Uterus (tissue), 3 donors: ENCODE measurements at regions not wholly inside any gene's neighbourhood (a gene's known extent, or its start where the extent isn't known, plus 50 kb on each side); places are given as distances from the start of the nearest gene placed in this dataset.
"Not testable (repeated sequence)": the region's sequence is repeated elsewhere in the genome, so short reads cannot be mapped to it uniquely, and the experiment has no call there.

Source experiments
- DNase-seq, 2 donors: peaks; one replicate each; pipeline ENCODE4 v3.0.0-alpha.2; 2019 to 2020
- H3K27ac ChIP-seq, 2 donors: fragments of 200-600 bp; sonication (generic); 1 replicate in 1 of 2; 2 replicates in 1 of 2; pipeline ENCODE4 v1.5.1; 2016 to 2018
- H3K27me3 ChIP-seq, 2 donors: fragments of 200-600 bp; sonication (generic); one replicate each; pipeline ENCODE4 v1.5.1; 2018 to 2019; ENCODE audit warnings: control low read depth in 1 of 2
- H3K36me3 ChIP-seq, 2 donors: fragments of 200-600 bp; sonication (generic); one replicate each; pipeline ENCODE4 v1.5.1; 2019; ENCODE audit warnings: control low read depth in 1 of 2
- H3K4me1 ChIP-seq, 2 donors: fragments of 200-600 bp; sonication (generic); one replicate each; pipeline ENCODE4 v1.5.1; 2018 to 2019; ENCODE audit warnings: control low read depth in 1 of 2
- H3K4me3 ChIP-seq, 2 donors: fragments of 200-600 bp; sonication (generic); 1 replicate in 1 of 2; 2 replicates in 1 of 2; pipeline ENCODE4 v1.5.1; 2018 to 2019; ENCODE audit warnings: mild to moderate bottlenecking in 1 of 2
- H3K9me3 ChIP-seq, 2 donors: fragments of 200-600 bp; sonication (generic); one replicate each; pipeline ENCODE4 v1.5.1; 2019; ENCODE audit warnings: control low read depth in 1 of 2
- POLR2A ChIP-seq, 2 donors: fragments of 450-650 bp; IDR thresholded peaks; one replicate each; pipeline ENCODE4 v1.6.1; 2016; ENCODE audit warnings: antibody characterized with exemption in 2 of 2, mild to moderate bottlenecking in 1 of 2, moderate library complexity in 1 of 2
- intact Hi-C: fragments of 100-400 bp; cut with DNase I; formaldehyde crosslinking; loops from one replicate; pipeline ENCODE4 v1.15.1; 2023; ENCODE audit warnings: low total_unique reads
- TF ChIP-seq, protein P1 (sequence below), 4 experiments: fragments of 200-600 bp in 2 of 4; fragments of 450-650 bp in 2 of 4; sonication (generic) in 2 of 4; IDR thresholded peaks; one replicate each; pipeline ENCODE4 v1.5.1; 2016 to 2019; ENCODE audit warnings: antibody characterized with exemption in 4 of 4, mild to moderate bottlenecking in 2 of 4, moderate library complexity in 1 of 4
- donor health status: DM: yes; HTN: yes; CAD: no.

DNA sequence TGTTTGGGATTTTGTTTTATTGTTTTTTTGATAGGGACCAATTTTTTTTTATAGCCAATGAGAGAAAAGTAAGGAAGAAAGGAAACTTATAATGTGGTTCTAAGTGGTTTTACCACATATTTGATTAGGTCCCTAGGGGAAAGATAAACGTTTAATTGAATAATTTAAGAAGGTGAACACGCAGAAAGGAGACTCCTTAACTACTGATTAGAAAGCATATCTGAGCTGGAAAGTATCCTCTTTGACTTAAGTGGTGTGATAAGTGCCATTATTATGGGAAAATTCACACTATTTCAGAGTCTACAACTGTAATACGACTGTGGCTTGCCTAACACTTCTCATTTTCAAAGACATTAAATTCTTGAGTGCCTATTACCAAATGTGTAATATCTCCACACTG lies 106.5 kb upstream of the GRAMD1B start:
- Histone ChIP-seq H3K4me3 (no peak overlapping the region), H3K27ac (no peak overlapping the region), H3K36me3 (no peaks in the 10 kb centered on the region), H3K9me3 (no peaks in the 10 kb centered on the region), H3K27me3 (no peaks in the 10 kb centered on the region), H3K4me1 (no peaks in the 10 kb centered on the region)
- no peak for DNase-seq
- intact Hi-C loops: no loop called here
- TF ChIP-seq, protein P1, sequence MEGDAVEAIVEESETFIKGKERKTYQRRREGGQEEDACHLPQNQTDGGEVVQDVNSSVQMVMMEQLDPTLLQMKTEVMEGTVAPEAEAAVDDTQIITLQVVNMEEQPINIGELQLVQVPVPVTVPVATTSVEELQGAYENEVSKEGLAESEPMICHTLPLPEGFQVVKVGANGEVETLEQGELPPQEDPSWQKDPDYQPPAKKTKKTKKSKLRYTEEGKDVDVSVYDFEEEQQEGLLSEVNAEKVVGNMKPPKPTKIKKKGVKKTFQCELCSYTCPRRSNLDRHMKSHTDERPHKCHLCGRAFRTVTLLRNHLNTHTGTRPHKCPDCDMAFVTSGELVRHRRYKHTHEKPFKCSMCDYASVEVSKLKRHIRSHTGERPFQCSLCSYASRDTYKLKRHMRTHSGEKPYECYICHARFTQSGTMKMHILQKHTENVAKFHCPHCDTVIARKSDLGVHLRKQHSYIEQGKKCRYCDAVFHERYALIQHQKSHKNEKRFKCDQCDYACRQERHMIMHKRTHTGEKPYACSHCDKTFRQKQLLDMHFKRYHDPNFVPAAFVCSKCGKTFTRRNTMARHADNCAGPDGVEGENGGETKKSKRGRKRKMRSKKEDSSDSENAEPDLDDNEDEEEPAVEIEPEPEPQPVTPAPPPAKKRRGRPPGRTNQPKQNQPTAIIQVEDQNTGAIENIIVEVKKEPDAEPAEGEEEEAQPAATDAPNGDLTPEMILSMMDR (IDR thresholded peaks at IDR 0.05): no peak
- TF ChIP-seq POLR2A (IDR thresholded peaks at IDR 0.05): no peak

DNA sequence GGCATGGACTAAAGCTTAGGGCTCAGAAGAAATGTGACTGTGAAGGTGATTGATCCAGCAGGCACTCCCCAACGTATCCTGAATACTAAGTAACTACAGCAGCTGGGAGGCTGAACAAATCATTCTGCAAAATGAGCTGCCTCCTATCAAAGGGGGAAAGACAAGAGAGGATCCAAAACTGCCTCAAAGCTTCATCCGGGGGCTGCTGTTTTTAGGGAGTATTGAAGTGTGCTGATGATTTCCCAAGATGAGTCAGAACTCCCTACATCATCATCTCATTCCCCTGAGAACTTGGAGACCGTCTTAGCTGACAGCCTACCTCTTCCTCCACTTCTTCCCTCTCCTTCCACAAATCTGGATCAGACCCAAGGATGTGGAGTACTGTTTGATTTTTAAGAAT lies 108.4 kb upstream of the GRAMD1B start:
- Histone ChIP-seq H3K4me3 (no peak overlapping the region), H3K9me3 (no peaks in the 10 kb centered on the region), H3K27ac (no peak overlapping the region), H3K36me3 (no peaks in the 10 kb centered on the region), H3K27me3 (no peaks in the 10 kb centered on the region), H3K4me1 (no peaks in the 10 kb centered on the region)
- TF ChIP-seq POLR2A (IDR thresholded peaks at IDR 0.05): no peak
- TF ChIP-seq, protein P1 (IDR thresholded peaks at IDR 0.05): no peak
- DNase-seq: no peak
- intact Hi-C loops: no loop called here

DNA sequence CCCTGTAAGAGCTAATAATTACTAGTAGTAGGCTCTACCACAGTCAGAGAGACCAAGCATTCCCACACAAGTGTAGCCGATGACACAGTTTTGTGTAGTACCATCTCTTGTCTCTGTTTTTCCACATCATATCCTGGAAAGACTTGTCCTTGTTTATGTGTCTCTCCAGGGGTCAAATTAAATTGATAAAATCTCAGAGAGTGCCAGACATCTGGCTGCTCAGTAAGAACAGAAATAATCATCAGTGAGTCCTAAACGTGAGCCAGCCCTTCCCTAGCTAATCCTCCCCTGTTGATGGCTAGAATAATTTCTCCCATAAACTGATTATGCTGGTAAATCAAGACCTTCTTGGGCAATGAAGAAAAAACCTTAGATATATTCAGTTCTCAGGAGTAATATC lies 111.4 kb upstream of the GRAMD1B start:
- no peak for TF ChIP-seq POLR2A (IDR thresholded peaks at IDR 0.05)
- TF ChIP-seq, protein P1 (IDR thresholded peaks at IDR 0.05): no peak
- Histone ChIP-seq H3K9me3 (no peaks in the 10 kb centered on the region), H3K4me1 (no peaks in the 10 kb centered on the region), H3K4me3 (no peak overlapping the region), H3K36me3 (no peaks in the 10 kb centered on the region), H3K27ac (no peak overlapping the region), H3K27me3 (no peaks in the 10 kb centered on the region)
- no peak for DNase-seq
- intact Hi-C loops: no loop called here

DNA sequence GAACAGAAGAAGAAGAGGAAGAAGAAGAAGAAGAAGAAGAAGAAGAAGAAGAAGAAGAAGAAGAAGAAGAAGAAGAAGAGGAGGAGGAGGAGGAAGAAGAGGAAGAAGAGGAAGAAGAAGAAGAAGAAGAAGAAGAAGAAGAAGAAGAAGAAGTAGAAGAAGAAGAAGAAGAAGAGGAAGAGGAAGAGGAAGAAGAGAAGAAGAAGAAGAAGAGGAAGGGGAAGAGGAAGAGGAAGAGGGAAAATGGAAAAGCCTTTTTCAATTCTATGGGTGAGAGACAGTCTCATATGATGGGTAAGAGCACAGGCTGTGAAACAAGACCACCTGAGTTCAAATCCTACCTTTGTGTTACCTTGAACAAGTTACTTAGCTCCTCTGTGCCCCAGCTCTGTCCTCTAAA lies 111.9 kb upstream of the GRAMD1B start:
- H3K9me3 ChIP-seq, H3K27me3 ChIP-seq, H3K36me3 ChIP-seq, H3K4me1 ChIP-seq, intact Hi-C loops, H3K4me3 ChIP-seq, DNase-seq, H3K27ac ChIP-seq: not testable (repeated sequence)

DNA sequence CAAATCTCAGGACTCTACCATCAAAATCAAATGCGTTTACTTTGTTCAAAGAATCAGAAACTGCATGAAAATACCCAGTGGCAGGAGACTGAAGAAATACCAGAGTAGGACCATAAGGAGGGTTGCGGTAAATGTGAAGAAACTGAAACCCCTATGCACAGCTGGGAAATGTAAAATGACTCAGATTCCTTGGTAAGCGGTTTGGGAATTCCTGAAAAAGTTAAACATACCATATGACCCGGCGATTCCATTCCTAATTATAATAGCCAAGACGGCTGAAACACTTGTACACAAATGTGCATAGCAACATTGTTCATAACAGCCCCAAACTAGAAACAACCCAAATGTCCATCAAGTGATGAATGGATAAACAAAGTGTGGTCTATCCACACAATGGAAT lies 114.1 kb upstream of the GRAMD1B start:
- Histone ChIP-seq H3K27me3 (no peaks in the 10 kb centered on the region), H3K27ac (no peak overlapping the region), H3K9me3 (no peaks in the 10 kb centered on the region), H3K4me1 (no peaks in the 10 kb centered on the region), H3K36me3 (no peaks in the 10 kb centered on the region), H3K4me3 (no peak overlapping the region)
- TF ChIP-seq, protein P1 (IDR thresholded peaks at IDR 0.05): no peak
- intact Hi-C loops: no loop called here
- DNase-seq: no peak

DNA sequence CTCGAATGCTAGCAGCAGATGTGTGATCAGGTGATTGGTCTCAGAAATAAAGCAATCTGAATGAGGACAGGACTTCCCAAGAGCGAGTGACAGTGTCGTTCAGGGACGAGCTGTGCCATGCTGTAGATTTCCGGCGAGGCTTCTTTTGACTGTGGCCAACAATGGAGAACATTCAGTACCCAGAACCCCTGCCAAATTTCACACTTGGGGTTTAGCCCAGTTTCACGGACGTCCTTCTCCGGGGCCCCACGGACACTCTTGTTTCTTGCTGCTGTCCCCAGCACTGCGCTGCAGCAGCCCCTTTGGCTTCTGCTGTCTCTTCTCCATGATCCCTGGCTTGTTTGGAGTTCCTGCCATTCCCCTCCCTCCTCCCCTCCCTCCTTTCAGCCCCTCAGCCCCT lies 115.1 kb upstream of the GRAMD1B start:
- DNase-seq: no peak
- Histone ChIP-seq H3K27ac (no peak overlapping the region), H3K4me3 (no peak overlapping the region), H3K9me3 (no peaks in the 10 kb centered on the region), H3K4me1 (no peaks in the 10 kb centered on the region), H3K27me3 (no peaks in the 10 kb centered on the region), H3K36me3 (no peaks in the 10 kb centered on the region)
- intact Hi-C loops: no loop called here
- TF ChIP-seq, protein P1 (IDR thresholded peaks at IDR 0.05): no peak
- no peak for TF ChIP-seq POLR2A (IDR thresholded peaks at IDR 0.05)
